Fibroblast of mammary gland (primary cell): ENCODE measurements at regions not wholly inside any gene's neighbourhood (a gene's known extent, or its start where the extent isn't known, plus 50 kb on each side); places are given as distances from the start of the nearest gene placed in this dataset.

Experiments used
- DNase-seq: peaks from one replicate; pipeline ENCODE4 v3.0.0-alpha.2; 2010; ENCODE audit warnings: low read depth
- H3K4me3 ChIP-seq: 2 replicates; pipeline ENCODE4 v1.5.1; 2011; ENCODE audit warnings: low read depth, mild to moderate bottlenecking, low read length, moderate library complexity; ENCODE audit not compliant: control insufficient read depth
- CTCF ChIP-seq: conservative IDR thresholded peaks from 2 replicates; pipeline ENCODE4 v1.5.1; 2011; ENCODE audit warnings: low read depth, low read length, inconsistent platforms; ENCODE audit not compliant: control insufficient read depth, insufficient read depth

GRCh38 chr20:41956338-41957074 is 338.3 kb upstream of the CHD6 start:
- no peak overlapping the region for H3K4me3 ChIP-seq
- peak; percentile 10 for TF ChIP-seq CTCF
- DNase-seq, result peak; percentile 1

- TF ChIP-seq CTCF, result no peak
- DNase-seq, result no peak
- no peak overlapping the region for H3K4me3 ChIP-seq
Measured at GRCh38 chr20:41952166-41952565, 334.0 kb upstream of the CHD6 start.

GRCh38 chr20:41951615-41952014 is 333.4 kb upstream of the CHD6 start:
- H3K4me3 ChIP-seq, result no peak overlapping the region
- no peak for DNase-seq
- no peak for TF ChIP-seq CTCF

GRCh38 chr20:41939659-41940058 is 321.5 kb upstream of the CHD6 start:
- no peak for TF ChIP-seq CTCF
- no peak overlapping the region for H3K4me3 ChIP-seq
- no peak for DNase-seq

GRCh38 chr20:41938353-41938752 is 320.2 kb upstream of the CHD6 start:
- no peak overlapping the region for H3K4me3 ChIP-seq
- no peak for TF ChIP-seq CTCF
- DNase-seq, result no peak

- no peak for TF ChIP-seq CTCF
- no peak for DNase-seq
- no peak overlapping the region for H3K4me3 ChIP-seq
Measured at GRCh38 chr20:41935259-41935791, 317.1 kb upstream of the CHD6 start.

- DNase-seq, result no peak
- TF ChIP-seq CTCF, result no peak
- H3K4me3 ChIP-seq, result no peak overlapping the region
Measured at GRCh38 chr20:41932431-41932830, 314.3 kb upstream of the CHD6 start.
